T-cell (primary cell): ENCODE measurements at regions not wholly inside any gene's neighbourhood (a gene's known extent, or its start where the extent isn't known, plus 50 kb on each side); places are given as distances from the start of the nearest gene placed in this dataset.

Source experiments
- ATAC-seq, 4 experiments: fragments of 200-7000 bp in 3 of 4; fragments of 150-1000 bp in 1 of 4; cut with Tn5 transposase; replicated peaks in 1 of 4; 1 replicate in 3 of 4; 2 replicates in 1 of 4; pipeline ENCODE4 v1.10.0; 2021; ENCODE audit warnings: moderate library complexity in 3 of 4, mild to moderate bottlenecking in 2 of 4, moderate number of reproducible peaks in 1 of 4
- CTCF ChIA-PET, 2 donors: fragments of 300-600 bp; sonication (Branson Sonifier 250); formaldehyde crosslinking; loops; one replicate each; lab custom pipeline; 2022; ENCODE audit warnings: antibody characterized with exemption in 2 of 2; lab: Charles Lee
- POLR2A ChIA-PET, 2 donors: fragments of 300-600 bp; sonication (Branson Sonifier 250); formaldehyde crosslinking; loops; one replicate each; lab custom pipeline; 2022; ENCODE audit warnings: antibody characterized with exemption in 2 of 2; lab: Charles Lee
- DNase-seq, 35 experiments: peaks; one replicate each; pipeline versions ENCODE4 v3.0.0 to v3.0.0-alpha.2; 2013 to 2023
- H3K27ac ChIP-seq: one replicate; pipeline ENCODE4 v1.5.1; 2013; ENCODE audit warnings: low read length
- H3K27me3 ChIP-seq, 2 experiments: replicated peaks in 1 of 2; 1 replicate in 1 of 2; 2 replicates in 1 of 2; pipeline versions ENCODE4 v1.6.1 to v1.7.0; 2013; ENCODE audit warnings: low read length in 1 of 2, mixed read lengths in 1 of 2; ENCODE audit not compliant: control insufficient read depth in 2 of 2, insufficient read depth in 2 of 2; ENCODE audit errors: extremely low read depth in 1 of 2
- H3K36me3 ChIP-seq, 2 donors: 1 replicate in 1 of 2; 2 replicates in 1 of 2; pipeline versions ENCODE4 v1.6.1 to v1.7.0; 2013; ENCODE audit warnings: low read length in 1 of 2; ENCODE audit not compliant: control insufficient read depth in 2 of 2, insufficient read depth in 1 of 2; ENCODE audit errors: extremely low read depth in 1 of 2
- H3K4me1 ChIP-seq, 2 experiments: 1 replicate in 1 of 2; 2 replicates in 1 of 2; pipeline versions ENCODE4 v1.6.1 to v1.7.0; 2013; ENCODE audit warnings: low read length in 2 of 2, mixed read lengths in 1 of 2; ENCODE audit not compliant: insufficient read depth in 2 of 2, control insufficient read depth in 1 of 2; ENCODE audit errors: extremely low read depth in 1 of 2
- H3K4me3 ChIP-seq, 2 donors: 1 replicate in 1 of 2; 2 replicates in 1 of 2; pipeline versions ENCODE4 v1.5.1 to v1.7.0; 2013; ENCODE audit warnings: mild to moderate bottlenecking in 2 of 2, low read length in 1 of 2, moderate library complexity in 1 of 2; ENCODE audit not compliant: control insufficient read depth in 1 of 2; ENCODE audit errors: extremely low read depth in 1 of 2
- H3K9me3 ChIP-seq: 2 replicates; pipeline ENCODE4 v1.7.0; 2013
- H3K27ac Mint-ChIP-seq, 2 donors: one replicate each; pipeline ENCODE4 v1.8.0; 2020 to 2021; ENCODE audit warnings: mild to moderate bottlenecking in 2 of 2, mixed read lengths in 2 of 2
- H3K27me3 Mint-ChIP-seq, 2 donors: one replicate each; pipeline ENCODE4 v1.8.0; 2021 to 2022; ENCODE audit warnings: mixed read lengths in 2 of 2
- H3K36me3 Mint-ChIP-seq: one replicate; pipeline ENCODE4 v1.8.0; 2021; ENCODE audit warnings: mixed read lengths
- H3K4me1 Mint-ChIP-seq, 3 donors: one replicate each; pipeline ENCODE4 v1.8.0; 2020 to 2022; ENCODE audit warnings: mixed read lengths in 3 of 3, mild to moderate bottlenecking in 1 of 3
- H3K4me3 Mint-ChIP-seq, 3 donors: one replicate each; pipeline ENCODE4 v1.8.0; 2020 to 2022; ENCODE audit warnings: mild to moderate bottlenecking in 3 of 3, mixed read lengths in 3 of 3, moderate library complexity in 3 of 3
- H3K9me3 Mint-ChIP-seq, 3 donors: one replicate each; pipeline ENCODE4 v1.8.0; 2020 to 2022; ENCODE audit warnings: mixed read lengths in 3 of 3
- WGBS: methylation state at CpG from one replicate; pipeline ENCODE4 v1.1.5; 2013; ENCODE audit warnings: missing lambda C conversion rate; ENCODE audit not compliant: insufficient coverage; 5-methylcytosine and 5-hydroxymethylcytosine counted together

- H3K4me1 ChIP-seq, result no peaks in the 10 kb centered on the region
- Mint-ChIP-seq H3K4me3 (no peak overlapping the region), H3K27ac (no peak overlapping the region), H3K36me3 (no peaks in the 10 kb centered on the region), H3K27me3 (peaks cover 8 to 16% of the 10 kb centered on the region in 2 donors), H3K4me1 (no peaks in the 10 kb centered on the region), H3K9me3 (peaks cover 0 to 3% (median 3%) of the 10 kb centered on the region in 3 donors)
- ChIA-PET POLR2A (no interaction called here), CTCF (no interaction called here)
- H3K36me3 ChIP-seq, result no peaks in the 10 kb centered on the region
- no peak for ATAC-seq
- no peaks in the 10 kb centered on the region for H3K9me3 ChIP-seq
- H3K27me3 ChIP-seq, result peaks cover 0 to 6% of the 10 kb centered on the region in 2 experiments
- H3K4me3 ChIP-seq, result no peak overlapping the region
- no peak for DNase-seq
- no peak overlapping the region for H3K27ac ChIP-seq
- WGBS, result 83% methylated on average over 2 of the region's 6 CpGs
Observed at GRCh38 chr1:209030454-209031167, 552.9 kb upstream of the CAMK1G start.

GRCh38 chr1:209037064-209037463 lies 546.5 kb upstream of the CAMK1G start:
- no peaks in the 10 kb centered on the region for H3K36me3 Mint-ChIP-seq

GRCh38 chr1:209038316-209038715 lies 545.2 kb upstream of the CAMK1G start:
- Histone ChIP-seq H3K27me3 (peaks cover 0 to 4% of the 10 kb centered on the region in 2 experiments), H3K27ac (no peak overlapping the region), H3K4me1 (no peaks in the 10 kb centered on the region), H3K36me3 (no peaks in the 10 kb centered on the region), H3K4me3 (no peak overlapping the region), H3K9me3 (no peaks in the 10 kb centered on the region)
- H3K27me3 Mint-ChIP-seq, result peaks cover 5 to 19% of the 10 kb centered on the region in 2 donors
- H3K9me3 Mint-ChIP-seq, result no peaks in the 10 kb centered on the region
- no peak for ATAC-seq
- no peaks in the 10 kb centered on the region for H3K36me3 Mint-ChIP-seq
- DNase-seq, result no peak
- 50% methylated on average over 2 of the region's 2 CpGs for WGBS
- H3K27ac Mint-ChIP-seq, result no peak overlapping the region
- H3K4me1 Mint-ChIP-seq, result no peaks in the 10 kb centered on the region
- H3K4me3 Mint-ChIP-seq, result no peak overlapping the region
- CTCF ChIA-PET, result no interaction called here
- POLR2A ChIA-PET, result no interaction called here

More at GRCh38 chr1:209037064-209037463, 546.5 kb upstream of the CAMK1G start:
- no peaks in the 10 kb centered on the region for H3K9me3 ChIP-seq
- peaks cover 0 to 4% of the 10 kb centered on the region in 2 experiments for H3K27me3 ChIP-seq
- H3K36me3 ChIP-seq, result no peaks in the 10 kb centered on the region
- Mint-ChIP-seq H3K27ac (no peak overlapping the region), H3K4me3 (no peak overlapping the region), H3K9me3 (peaks cover 0 to 3% (median 0%) of the 10 kb centered on the region in 3 donors), H3K27me3 (peaks cover 6 to 20% of the 10 kb centered on the region in 2 donors), H3K4me1 (no peaks in the 10 kb centered on the region)
- H3K4me3 ChIP-seq, result no peak overlapping the region
- POLR2A ChIA-PET, result no interaction called here
- ATAC-seq (no peak), DNase-seq (no peak)
- no peak overlapping the region for H3K27ac ChIP-seq
- CTCF ChIA-PET, result no interaction called here
- no CpG with 5 or more reads among the region's 1 CpG for WGBS
- H3K4me1 ChIP-seq, result no peaks in the 10 kb centered on the region

- Histone ChIP-seq H3K4me3 (no peak overlapping the region), H3K27ac (no peak overlapping the region), H3K4me1 (no peaks in the 10 kb centered on the region), H3K9me3 (no peaks in the 10 kb centered on the region), H3K27me3 (peaks cover 0 to 4% of the 10 kb centered on the region in 2 experiments), H3K36me3 (no peaks in the 10 kb centered on the region)
- ATAC-seq (no peak), DNase-seq (no peak)
- WGBS, result no CpG with 5 or more reads among the region's 1 CpG
- Mint-ChIP-seq H3K27ac (no peak overlapping the region), H3K4me3 (no peak overlapping the region), H3K27me3 (peaks cover 5 to 19% of the 10 kb centered on the region in 2 donors), H3K36me3 (no peaks in the 10 kb centered on the region), H3K4me1 (no peaks in the 10 kb centered on the region), H3K9me3 (no peaks in the 10 kb centered on the region)
- ChIA-PET CTCF (no interaction called here), POLR2A (no interaction called here)
Observed at GRCh38 chr1:209038735-209039134, 544.8 kb upstream of the CAMK1G start.

GRCh38 chr1:209040351-209040750 lies 543.2 kb upstream of the CAMK1G start:
- ATAC-seq (no peak), DNase-seq (no peak)
- H3K27ac Mint-ChIP-seq, result no peak overlapping the region
- no peaks in the 10 kb centered on the region for H3K36me3 ChIP-seq
- H3K4me3 Mint-ChIP-seq, result no peak overlapping the region
- peaks cover 5 to 15% of the 10 kb centered on the region in 2 donors for H3K27me3 Mint-ChIP-seq
- no CpG with 5 or more reads among the region's 3 CpGs for WGBS
- H3K4me1 ChIP-seq, result no peaks in the 10 kb centered on the region
- ChIA-PET POLR2A (no interaction called here), CTCF (no interaction called here)
- no peak overlapping the region for H3K27ac ChIP-seq
- H3K4me1 Mint-ChIP-seq, result no peaks in the 10 kb centered on the region
- no peak overlapping the region for H3K4me3 ChIP-seq
- H3K36me3 Mint-ChIP-seq, result no peaks in the 10 kb centered on the region
- H3K9me3 Mint-ChIP-seq, result no peaks in the 10 kb centered on the region
- H3K27me3 ChIP-seq, result no peaks in the 10 kb centered on the region
- no peaks in the 10 kb centered on the region for H3K9me3 ChIP-seq

- H3K9me3 Mint-ChIP-seq, result no peaks in the 10 kb centered on the region
- Histone ChIP-seq H3K36me3 (no peaks in the 10 kb centered on the region), H3K27ac (no peak overlapping the region), H3K4me1 (no peaks in the 10 kb centered on the region), H3K9me3 (no peaks in the 10 kb centered on the region), H3K27me3 (no peaks in the 10 kb centered on the region), H3K4me3 (no peak overlapping the region)
- CTCF ChIA-PET, result no interaction called here
- POLR2A ChIA-PET, result no interaction called here
- H3K4me1 Mint-ChIP-seq, result no peaks in the 10 kb centered on the region
- no peak overlapping the region for H3K27ac Mint-ChIP-seq
- DNase-seq, result no peak
- H3K4me3 Mint-ChIP-seq, result no peak overlapping the region
- no peaks in the 10 kb centered on the region for H3K36me3 Mint-ChIP-seq
- ATAC-seq, result no peak
- peaks cover 5 to 10% of the 10 kb centered on the region in 2 donors for H3K27me3 Mint-ChIP-seq
- WGBS, result 67% methylated on average over 1 of the region's 2 CpGs
Observed at GRCh38 chr1:209041927-209042326, 541.6 kb upstream of the CAMK1G start.
